H9 (cell line): ENCODE measurements at regions not wholly inside any gene's neighbourhood (a gene's known extent, or its start where the extent isn't known, plus 50 kb on each side); places are given as distances from the start of the nearest gene placed in this dataset. TPM values are rescaled to one million over a fixed set of nuclear protein-coding genes. Genes with fewer than 3 reads are reported as not detected.

Source experiments
- DNase-seq: peaks from one replicate; pipeline ENCODE4 v3.0.0-alpha.2; 2017
- H2AFZ ChIP-seq: one replicate; pipeline ENCODE4 v1.6.1; 2013; ENCODE audit warnings: mild to moderate bottlenecking, low read length, control low read depth, moderate library complexity
- H2AK5ac ChIP-seq: 2 replicates; pipeline ENCODE4 v1.6.1; 2013; ENCODE audit warnings: low read length, control low read depth, mixed read lengths; ENCODE audit not compliant: insufficient read length
- H2BK120ac ChIP-seq: one replicate; pipeline ENCODE4 v1.6.1; 2013; ENCODE audit warnings: low read depth, mild to moderate bottlenecking, low read length, control low read depth, inconsistent platforms; ENCODE audit not compliant: poor library complexity, severe bottlenecking
- H2BK12ac ChIP-seq: 2 replicates; pipeline ENCODE4 v1.6.1; 2013; ENCODE audit warnings: low read length, control low read depth, mixed read lengths, low read depth; ENCODE audit not compliant: insufficient read length
- H2BK15ac ChIP-seq: 2 replicates; pipeline ENCODE4 v1.6.1; 2013; ENCODE audit warnings: low read depth, low read length, control low read depth
- H2BK20ac ChIP-seq: one replicate; pipeline ENCODE4 v1.6.1; 2013; ENCODE audit warnings: low read depth, mild to moderate bottlenecking, low read length, control low read depth, inconsistent platforms; ENCODE audit not compliant: poor library complexity, severe bottlenecking
- H2BK5ac ChIP-seq: 2 replicates; pipeline ENCODE4 v1.6.1; 2013; ENCODE audit warnings: low read length, control low read depth, mixed read lengths; ENCODE audit not compliant: insufficient read length
- H3K14ac ChIP-seq: 2 replicates; pipeline ENCODE4 v1.6.1; 2013; ENCODE audit warnings: low read length, control low read depth; ENCODE audit not compliant: insufficient read depth
- H3K18ac ChIP-seq: 2 replicates; pipeline ENCODE4 v1.6.1; 2013; ENCODE audit warnings: low read depth, mild to moderate bottlenecking, mixed read lengths, low read length, control low read depth; ENCODE audit not compliant: insufficient read length
- H3K23ac ChIP-seq: 2 replicates; pipeline ENCODE4 v1.6.1; 2013; ENCODE audit warnings: low read length, control low read depth, mixed read lengths, low read depth; ENCODE audit not compliant: insufficient read length
- H3K23me2 ChIP-seq: 2 replicates; pipeline ENCODE4 v1.6.1; 2013; ENCODE audit warnings: low read depth, mild to moderate bottlenecking, mixed read lengths, low read length, control low read depth; ENCODE audit not compliant: insufficient read length, poor library complexity, severe bottlenecking
- H3K27ac ChIP-seq: 2 replicates; pipeline ENCODE4 v1.5.1; 2013; ENCODE audit warnings: low read length, control low read depth, mixed read lengths, low read depth; ENCODE audit not compliant: insufficient read length
- H3K27me3 ChIP-seq: 2 replicates; pipeline ENCODE4 v1.6.1; 2013; ENCODE audit warnings: low read length, control low read depth, inconsistent platforms; ENCODE audit not compliant: insufficient read depth
- H3K4ac ChIP-seq: 2 replicates; pipeline ENCODE4 v1.6.1; 2013; ENCODE audit warnings: low read depth, mild to moderate bottlenecking, control low read depth, inconsistent platforms, low read length, moderate library complexity
- H3K4me1 ChIP-seq: 2 replicates; pipeline ENCODE4 v1.6.1; 2013; ENCODE audit warnings: low read length, control low read depth, inconsistent platforms; ENCODE audit not compliant: insufficient read depth
- H3K4me2 ChIP-seq: 2 replicates; pipeline ENCODE4 v1.6.1; 2013; ENCODE audit warnings: low read length, control low read depth, mixed read lengths; ENCODE audit not compliant: insufficient read length, insufficient read depth
- H3K56ac ChIP-seq: 2 replicates; pipeline ENCODE4 v1.6.1; 2013; ENCODE audit warnings: low read depth, mild to moderate bottlenecking, mixed read lengths, low read length, control low read depth; ENCODE audit not compliant: insufficient read length
- H3K79me1 ChIP-seq: 2 replicates; pipeline ENCODE4 v1.6.1; 2013; ENCODE audit warnings: low read depth, mild to moderate bottlenecking, moderate library complexity, low read length, control low read depth, inconsistent platforms; ENCODE audit not compliant: insufficient read depth, poor library complexity, severe bottlenecking
- H3K79me2 ChIP-seq: 2 replicates; pipeline ENCODE4 v1.6.1; 2013; ENCODE audit warnings: low read length, control low read depth, inconsistent platforms; ENCODE audit not compliant: insufficient read depth
- H3K9ac ChIP-seq: 2 replicates; pipeline ENCODE4 v1.6.1; 2013; ENCODE audit warnings: low read length, control low read depth, mixed read lengths; ENCODE audit not compliant: insufficient read length; ENCODE audit errors: extremely low read depth
- H3K9me3 ChIP-seq: one replicate; pipeline ENCODE4 v1.6.1; 2013; ENCODE audit warnings: low read depth, low read length, inconsistent platforms; ENCODE audit not compliant: control insufficient read depth
- H3T11ph ChIP-seq: one replicate; pipeline ENCODE4 v1.6.1; 2013; ENCODE audit warnings: mild to moderate bottlenecking, low read length, control low read depth, inconsistent platforms
- H4K20me1 ChIP-seq: one replicate; pipeline ENCODE4 v1.6.1; 2013; ENCODE audit not compliant: control insufficient read depth, insufficient read length, insufficient read depth
- H4K5ac ChIP-seq: 2 replicates; pipeline ENCODE4 v1.6.1; 2013; ENCODE audit warnings: low read depth, mild to moderate bottlenecking, mixed read lengths, low read length, control low read depth; ENCODE audit not compliant: insufficient read length
- H4K8ac ChIP-seq: replicated peaks from 2 replicates; pipeline ENCODE4 v1.6.1; 2013; ENCODE audit warnings: low read length, control low read depth, mixed read lengths, low read depth; ENCODE audit not compliant: insufficient read length
- H4K91ac ChIP-seq: 2 replicates; pipeline ENCODE4 v1.6.1; 2013; ENCODE audit warnings: low read depth, mild to moderate bottlenecking, moderate library complexity, mixed read lengths, low read length, control low read depth; ENCODE audit not compliant: insufficient read length
- H3K27ac Mint-ChIP-seq, 3 experiments: 2 replicates in 2 of 3; 3 replicates in 1 of 3; pipeline ENCODE4 v1.8.0; 2020 to 2021; ENCODE audit warnings: mixed read lengths in 3 of 3, mild to moderate bottlenecking in 1 of 3, moderate library complexity in 1 of 3
- H3K27me3 Mint-ChIP-seq: 2 replicates; pipeline ENCODE4 v1.8.0; 2021; ENCODE audit warnings: low read depth, mild to moderate bottlenecking, moderate library complexity, mixed read lengths
- H3K36me3 Mint-ChIP-seq, 3 experiments: 2 replicates in 2 of 3; 3 replicates in 1 of 3; pipeline ENCODE4 v1.8.0; 2020 to 2021; ENCODE audit warnings: low read depth in 3 of 3, mixed read lengths in 3 of 3; ENCODE audit not compliant: insufficient read depth in 1 of 3
- H3K4me1 Mint-ChIP-seq, 2 experiments: 2 replicates each; pipeline ENCODE4 v1.8.0; 2020; ENCODE audit warnings: mixed read lengths in 2 of 2
- H3K4me3 Mint-ChIP-seq, 2 experiments: 2 replicates in 1 of 2; 3 replicates in 1 of 2; pipeline ENCODE4 v1.8.0; 2020 to 2021; ENCODE audit warnings: mild to moderate bottlenecking in 2 of 2, mixed read lengths in 2 of 2, moderate library complexity in 1 of 2
- H3K9me3 Mint-ChIP-seq, 2 experiments: 2 replicates in 1 of 2; 3 replicates in 1 of 2; pipeline ENCODE4 v1.8.0; 2020; ENCODE audit warnings: mild to moderate bottlenecking in 2 of 2, mixed read lengths in 2 of 2, moderate library complexity in 1 of 2
- CTCF ChIP-seq: fragments of 200-600 bp; sonication (generic); conservative IDR thresholded peaks from 3 replicates; pipeline ENCODE4 v1.8.0; 2021; ENCODE audit warnings: antibody characterized with exemption, mild to moderate bottlenecking
- WGBS: extraction: QIAGEN DNeasy Blood & Tissue Kit; methylation state at CpG from one replicate; pipeline ENCODE4 v1.1.7; 2013; ENCODE audit warnings: missing lambda C conversion rate, low lambda C conversion rate, mixed read lengths; ENCODE audit not compliant: insufficient read length; ENCODE audit errors: extremely low coverage; 5-methylcytosine and 5-hydroxymethylcytosine counted together
- microRNA-seq: library from miRNA; unstranded; fragments of <30 nt; microRNA quantifications from one replicate; pipeline ENCODE4, GENCODE V29; 2020; ENCODE audit warnings: borderline microRNAs expressed

DNA sequence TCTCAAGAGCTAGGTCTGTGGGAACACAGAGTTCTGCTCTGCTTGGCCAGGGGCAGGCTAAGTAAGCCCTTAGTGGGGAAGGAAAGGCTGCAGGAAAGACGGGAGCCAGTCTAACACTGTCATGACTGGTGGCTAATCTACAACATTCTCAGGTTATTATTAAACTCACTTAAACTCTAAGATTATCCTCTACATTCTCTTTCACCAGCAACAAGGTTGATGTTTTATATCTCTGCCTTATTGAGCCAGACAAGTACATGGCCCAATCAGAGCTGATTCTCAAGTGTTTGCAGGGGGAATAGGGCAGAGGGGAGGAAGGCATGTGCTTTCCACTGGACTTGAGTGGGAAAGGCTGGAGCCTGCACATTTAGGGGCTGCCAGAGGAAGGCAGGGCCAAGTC is 50.9 kb upstream of the FAM241A start:
- Histone ChIP-seq H3K27me3 (no peaks in the 10 kb centered on the region), H3K56ac (no peak overlapping the region), H4K91ac (no peak overlapping the region), H2BK20ac (no peak overlapping the region), H2BK120ac (no peak overlapping the region), H2BK12ac (no peak overlapping the region), H3K23ac (no peak overlapping the region), H3T11ph (no peak overlapping the region), H3K14ac (no peak overlapping the region), H2AK5ac (no peak overlapping the region), H3K18ac (no peak overlapping the region), H3K79me1 (no peaks in the 10 kb centered on the region), H3K27ac (no peak overlapping the region), H4K8ac (no peak overlapping the region), H4K20me1 (no peaks in the 10 kb centered on the region), H3K4me1 (no peaks in the 10 kb centered on the region), H3K23me2 (no peaks in the 10 kb centered on the region), H4K5ac (no peak overlapping the region), H3K9me3 (no peaks in the 10 kb centered on the region), H3K4me2 (no peak overlapping the region), H2BK15ac (no peak overlapping the region), H2AFZ (no peak overlapping the region), H3K79me2 (no peaks in the 10 kb centered on the region), H2BK5ac (no peak overlapping the region), H3K4ac (no peak overlapping the region), H3K9ac (no peak overlapping the region)
- WGBS = no CpG with 5 or more reads among the region's 1 CpG
- no peak overlapping the region for H3K27ac Mint-ChIP-seq
- no peaks in the 10 kb centered on the region for H3K9me3 Mint-ChIP-seq
- no peaks in the 10 kb centered on the region for H3K36me3 Mint-ChIP-seq
- no peak for TF ChIP-seq CTCF
- DNase-seq = no peak
- H3K4me1 Mint-ChIP-seq = peaks cover 0 to 3% of the 10 kb centered on the region in 2 experiments; a peak in 2 of 4 replicates
- no peak overlapping the region for H3K4me3 Mint-ChIP-seq
- H3K27me3 Mint-ChIP-seq = no peaks in the 10 kb centered on the region; the same call in 1 of the 2 replicates

Small RNA genes lying in the stretch of these regions (microRNA-seq; reads per million reads assigned to microRNA genes)
- not detected for gene MIR297
